Sigmoid colon (tissue), 6 donors: ENCODE measurements at regions not wholly inside any gene's neighbourhood (a gene's known extent, or its start where the extent isn't known, plus 50 kb on each side); places are given as distances from the start of the nearest gene placed in this dataset.

Source experiments
- DNase-seq: peaks from one replicate; pipeline ENCODE4 v3.0.0-alpha.2; 2019
- H3K27ac ChIP-seq, 4 donors: fragments of 200-600 bp; sonication (generic); one replicate each; pipeline ENCODE4 v1.5.1; 2016 to 2019; ENCODE audit warnings: mild to moderate bottlenecking in 1 of 4
- H3K27me3 ChIP-seq, 3 donors: fragments of 200-600 bp; sonication (generic); one replicate each; pipeline ENCODE4 v1.5.1; 2019; ENCODE audit warnings: mild to moderate bottlenecking in 1 of 3
- H3K36me3 ChIP-seq, 4 donors: fragments of 200-600 bp; sonication (generic); one replicate each; pipeline ENCODE4 v1.5.1; 2016 to 2019
- H3K4me1 ChIP-seq, 4 donors: fragments of 200-600 bp; sonication (generic); one replicate each; pipeline ENCODE4 v1.5.1; 2017 to 2019
- H3K4me3 ChIP-seq, 4 donors: fragments of 200-600 bp; sonication (generic); one replicate each; pipeline ENCODE4 v1.5.1; 2017 to 2019; ENCODE audit warnings: mild to moderate bottlenecking in 2 of 4, moderate library complexity in 1 of 4
- H3K9me3 ChIP-seq, 4 donors: fragments of 200-600 bp in 3 of 4; sonication (generic) in 3 of 4; one replicate each; pipeline versions ENCODE4 v1.5.1 to v1.6.1; 2013 to 2019
- CTCF ChIP-seq, 4 experiments: fragments of 450-650 bp in 3 of 4; fragments of 200-600 bp in 1 of 4; IDR thresholded peaks; one replicate each; pipeline ENCODE4 v1.5.1; 2016 to 2019; ENCODE audit warnings: antibody characterized with exemption in 4 of 4, mild to moderate bottlenecking in 3 of 4, moderate library complexity in 2 of 4
- EP300 ChIP-seq, 4 donors: sonication (generic); formaldehyde crosslinking; IDR thresholded peaks; one replicate each; pipeline ENCODE4 v1.6.1; 2017; ENCODE audit warnings: antibody characterized with exemption in 4 of 4
- POLR2A ChIP-seq, 2 donors: fragments of 450-650 bp; IDR thresholded peaks; one replicate each; pipeline ENCODE4 v1.6.1; 2016; ENCODE audit warnings: antibody characterized with exemption in 2 of 2, mild to moderate bottlenecking in 2 of 2, moderate library complexity in 2 of 2
- POLR2AphosphoS5 ChIP-seq, 4 donors: sonication (generic); formaldehyde crosslinking; IDR thresholded peaks; one replicate each; pipeline ENCODE4 v1.6.1; 2017; ENCODE audit warnings: antibody characterized with exemption in 4 of 4
- WGBS, 2 donors: extraction: QIAGEN DNeasy Blood & Tissue Kit; methylation state at CpG; one replicate each; pipeline ENCODE4 v1.1.7; 2013; 5-methylcytosine and 5-hydroxymethylcytosine counted together
- intact Hi-C: fragments of 100-400 bp; cut with DNase I; formaldehyde crosslinking; loops from one replicate; pipeline ENCODE4 v1.15.1; 2023
- donor health status: healthy with polysubstance abuse.
- donor health status: healthy.

DNA sequence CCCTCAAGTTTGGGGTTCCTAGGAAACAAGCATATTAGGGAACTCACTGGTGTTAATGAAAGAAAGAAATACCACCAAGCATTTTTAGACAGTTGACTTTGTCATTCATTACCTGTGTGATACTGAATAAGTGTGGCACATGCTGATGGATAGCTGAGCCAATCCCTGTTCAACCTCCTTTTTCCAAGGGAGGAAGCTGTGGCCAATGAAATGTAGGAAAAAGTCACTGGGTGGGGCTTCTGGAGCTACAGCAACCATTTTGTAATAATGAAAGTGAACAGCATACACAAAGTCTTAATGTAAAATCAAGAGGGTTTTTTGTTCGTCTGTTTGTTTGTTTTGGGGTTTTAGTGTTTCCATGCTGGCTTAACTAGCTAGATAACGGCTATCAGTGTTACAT is 254.3 kb upstream of the SALL1 start:
- TF ChIP-seq CTCF (IDR thresholded peaks at IDR 0.05) (no peak), EP300 (IDR thresholded peaks at IDR 0.05) (no peak), POLR2AphosphoS5 (IDR thresholded peaks at IDR 0.05) (no peak), POLR2A (IDR thresholded peaks at IDR 0.05) (no peak)
- intact Hi-C loops = no loop called here
- Histone ChIP-seq H3K4me1 (no peaks in the 10 kb centered on the region), H3K36me3 (no peaks in the 10 kb centered on the region), H3K4me3 (no peak overlapping the region), H3K9me3 (peaks cover 0 to 4% (median 0%) of the 10 kb centered on the region in 4 donors), H3K27ac (no peak overlapping the region), H3K27me3 (no peaks in the 10 kb centered on the region)
- DNase-seq = no peak
- WGBS, 2 donors = 41 to 69% methylated on average over 2 of the region's 2 CpGs

GRCh38 chr16:51404386-51404785 is 253.3 kb upstream of the SALL1 start:
- H3K4me3 ChIP-seq = no peak overlapping the region
- peaks cover 0 to 4% (median 0%) of the 10 kb centered on the region in 4 donors for H3K9me3 ChIP-seq
- WGBS, 2 donors = 45 to 51% methylated on average over 1 of the region's 1 CpG
- H3K36me3 ChIP-seq = no peaks in the 10 kb centered on the region
- no peaks in the 10 kb centered on the region for H3K4me1 ChIP-seq
- H3K27me3 ChIP-seq = no peaks in the 10 kb centered on the region
- H3K27ac ChIP-seq = no peak overlapping the region
- TF ChIP-seq POLR2A (IDR thresholded peaks at IDR 0.05) (no peak), EP300 (IDR thresholded peaks at IDR 0.05) (no peak), CTCF (IDR thresholded peaks at IDR 0.05) (no peak), POLR2AphosphoS5 (IDR thresholded peaks at IDR 0.05) (no peak)
- no peak for DNase-seq
- intact Hi-C loops = no loop called here

DNA sequence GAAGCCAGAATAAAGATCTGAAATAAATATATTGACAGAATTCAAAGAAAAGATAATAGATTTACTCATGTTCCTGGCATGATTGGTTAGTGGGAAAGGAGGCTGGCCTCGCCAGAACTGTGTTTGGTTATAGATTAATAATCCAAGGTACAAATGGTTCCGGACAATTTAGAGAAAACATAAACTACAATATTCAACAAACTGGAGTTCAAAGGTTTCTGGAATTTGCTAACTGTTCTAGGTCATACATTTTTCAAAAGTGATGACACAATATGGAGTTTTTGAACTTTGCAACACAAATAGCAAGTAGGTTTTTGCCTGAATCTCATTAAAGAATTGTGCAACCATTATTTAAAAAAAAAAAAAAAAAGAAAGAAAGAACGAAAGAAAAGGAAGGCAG is 251.7 kb upstream of the SALL1 start:
- Histone ChIP-seq H3K4me3 (no peak overlapping the region), H3K27me3 (no peaks in the 10 kb centered on the region), H3K4me1 (no peaks in the 10 kb centered on the region), H3K27ac (no peak overlapping the region), H3K36me3 (no peaks in the 10 kb centered on the region), H3K9me3 (peaks cover 0 to 4% (median 0%) of the 10 kb centered on the region in 4 donors)
- WGBS, 2 donors = 42 to 74% methylated on average over 3 of the region's 3 CpGs
- DNase-seq = no peak
- TF ChIP-seq CTCF (IDR thresholded peaks at IDR 0.05) = no peak
- no peak for TF ChIP-seq POLR2AphosphoS5 (IDR thresholded peaks at IDR 0.05)
- no peak for TF ChIP-seq POLR2A (IDR thresholded peaks at IDR 0.05)
- no peak for TF ChIP-seq EP300 (IDR thresholded peaks at IDR 0.05)
- intact Hi-C loops = no loop called here

DNA sequence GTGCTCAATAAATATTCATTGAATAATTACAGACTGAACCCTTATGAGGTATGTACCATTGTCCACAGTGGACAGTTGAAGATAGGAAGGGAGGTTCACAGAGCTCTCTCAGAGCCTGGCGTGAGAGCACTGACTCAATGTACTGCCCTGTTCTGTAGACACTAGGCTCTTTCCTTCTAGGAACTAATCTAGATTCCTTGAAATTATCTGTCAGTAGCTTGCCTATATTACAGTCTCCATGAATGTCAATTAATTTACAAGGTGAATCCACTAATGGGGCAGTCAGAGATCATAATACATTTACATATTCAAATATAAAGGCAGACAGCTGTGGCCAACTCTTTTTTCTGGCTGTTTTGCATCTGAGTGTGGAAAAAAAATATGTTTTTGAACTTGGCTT is 251.2 kb upstream of the SALL1 start:
- WGBS, 2 donors = 97 to 98% methylated on average over 1 of the region's 1 CpG

More for the DNA sequence above, 251.2 kb upstream of the SALL1 start:
- intact Hi-C loops = no loop called here
- TF ChIP-seq CTCF (IDR thresholded peaks at IDR 0.05) (no peak), EP300 (IDR thresholded peaks at IDR 0.05) (no peak)
- H3K36me3 ChIP-seq = no peaks in the 10 kb centered on the region
- H3K4me3 ChIP-seq = no peak overlapping the region
- no peaks in the 10 kb centered on the region for H3K27me3 ChIP-seq
- H3K4me1 ChIP-seq = no peaks in the 10 kb centered on the region
- peaks cover 0 to 4% (median 0%) of the 10 kb centered on the region in 4 donors for H3K9me3 ChIP-seq
- DNase-seq = no peak
- H3K27ac ChIP-seq = no peak overlapping the region
